Sigmoid colon (tissue), 4 donors: ENCODE measurements at regions not wholly inside any gene's neighbourhood (a gene's known extent, or its start where the extent isn't known, plus 50 kb on each side); places are given as distances from the start of the nearest gene placed in this dataset.
"Not testable (repeated sequence)": the region's sequence is repeated elsewhere in the genome, so short reads cannot be mapped to it uniquely, and the experiment has no call there.

Experiments used
- CTCF ChIP-seq, 4 experiments: fragments of 450-650 bp in 3 of 4; fragments of 200-600 bp in 1 of 4; IDR thresholded peaks; one replicate each; pipeline ENCODE4 v1.5.1; 2016 to 2019; ENCODE audit warnings: antibody characterized with exemption in 4 of 4, mild to moderate bottlenecking in 3 of 4, moderate library complexity in 2 of 4
- EP300 ChIP-seq, 4 donors: sonication (generic); formaldehyde crosslinking; IDR thresholded peaks; one replicate each; pipeline ENCODE4 v1.6.1; 2017; ENCODE audit warnings: antibody characterized with exemption in 4 of 4
- POLR2A ChIP-seq, 2 donors: fragments of 450-650 bp; IDR thresholded peaks; one replicate each; pipeline ENCODE4 v1.6.1; 2016; ENCODE audit warnings: antibody characterized with exemption in 2 of 2, mild to moderate bottlenecking in 2 of 2, moderate library complexity in 2 of 2
- POLR2AphosphoS5 ChIP-seq, 4 donors: sonication (generic); formaldehyde crosslinking; IDR thresholded peaks; one replicate each; pipeline ENCODE4 v1.6.1; 2017; ENCODE audit warnings: antibody characterized with exemption in 4 of 4

- not testable (repeated sequence) for TF ChIP-seq CTCF, POLR2AphosphoS5, EP300, POLR2A (IDR thresholded peaks at IDR 0.05)
Observed at GRCh38 chr21:6077358-6077757, 4444.0 kb upstream of the TPTE start.
